Caki2 (cell line): ENCODE measurements at regions not wholly inside any gene's neighbourhood (a gene's known extent, or its start where the extent isn't known, plus 50 kb on each side); places are given as distances from the start of the nearest gene placed in this dataset.
A peak's percentile ranks its signal among the peaks of the same experiment; 100 is the strongest.

Experiments used
- DNase-seq: peaks from one replicate; pipeline ENCODE4 v3.0.0-alpha.2; 2015; ENCODE audit warnings: low read depth
- in situ Hi-C: cut with HindIII; loops from 2 replicates; pipeline ENCODE4 v1.10.0; 2016; ENCODE audit warnings: low sequenced_read_pairs, low pct_unique_long_range_greater_than_20kb, mixed read lengths

- DNase-seq, result no peak
- in situ Hi-C loops, result no loop called here
Observed at GRCh38 chr10:16297069-16297468, 139.7 kb upstream of the PTER start.

GRCh38 chr10:16297642-16298041 is 139.2 kb upstream of the PTER start:
- in situ Hi-C loops, result no loop called here
- DNase-seq, result no peak

- in situ Hi-C loops, result no loop called here
- no peak for DNase-seq
Observed at GRCh38 chr10:16304311-16304710, 132.5 kb upstream of the PTER start.

- no peak for DNase-seq
- in situ Hi-C loops, result no loop called here
Observed at GRCh38 chr10:16310440-16310839, 126.4 kb upstream of the PTER start.

- no peak for DNase-seq
- in situ Hi-C loops, result no loop called here
Observed at GRCh38 chr10:16314259-16314658, 122.6 kb upstream of the PTER start.

- DNase-seq, result no peak
- in situ Hi-C loops, result no loop called here
Observed at GRCh38 chr10:16316733-16317390, 119.9 kb upstream of the PTER start.

- in situ Hi-C loops, result no loop called here
- peak; percentile 6 for DNase-seq
Observed at GRCh38 chr10:16341637-16342036, 95.2 kb upstream of the PTER start.

- in situ Hi-C loops, result no loop called here
- no peak for DNase-seq
Observed at GRCh38 chr10:16348891-16349290, 87.9 kb upstream of the PTER start.

- in situ Hi-C loops, result no loop called here
- DNase-seq, result no peak
Observed at GRCh38 chr10:16352146-16352545, 84.7 kb upstream of the PTER start.

GRCh38 chr10:16360001-16360400 is 76.8 kb upstream of the PTER start:
- in situ Hi-C loops, result no loop called here

GRCh38 chr10:16360425-16360824 is 76.4 kb upstream of the PTER start:
- no peak for DNase-seq
- in situ Hi-C loops, result no loop called here

More at GRCh38 chr10:16360001-16360400, 76.8 kb upstream of the PTER start:
- no peak for DNase-seq

GRCh38 chr10:16361086-16361485 is 75.7 kb upstream of the PTER start:
- DNase-seq, result no peak

GRCh38 chr10:16363741-16364140 is 73.1 kb upstream of the PTER start:
- no peak for DNase-seq
- in situ Hi-C loops, result no loop called here

More at GRCh38 chr10:16361086-16361485, 75.7 kb upstream of the PTER start:
- in situ Hi-C loops, result no loop called here

- in situ Hi-C loops, result no loop called here
- no peak for DNase-seq
Observed at GRCh38 chr10:16367621-16368292, 69.1 kb upstream of the PTER start.

GRCh38 chr10:16381083-16381482 is 55.7 kb upstream of the PTER start:
- in situ Hi-C loops, result no loop called here
- DNase-seq, result peak; percentile 89

- no peak for DNase-seq
- in situ Hi-C loops, result no loop called here
Observed at GRCh38 chr10:16384021-16384420, 52.8 kb upstream of the PTER start.

GRCh38 chr10:16386855-16387254 is 50.0 kb upstream of the PTER start:
- in situ Hi-C loops, result no loop called here
- DNase-seq, result no peak
